H9 (cell line): ENCODE measurements at regions not wholly inside any gene's neighbourhood (a gene's known extent, or its start where the extent isn't known, plus 50 kb on each side); places are given as distances from the start of the nearest gene placed in this dataset.

Experiments used
- DNase-seq: peaks from one replicate; pipeline ENCODE4 v3.0.0-alpha.2; 2017
- H2AFZ ChIP-seq: one replicate; pipeline ENCODE4 v1.6.1; 2013; ENCODE audit warnings: mild to moderate bottlenecking, low read length, control low read depth, moderate library complexity
- H2AK5ac ChIP-seq: 2 replicates; pipeline ENCODE4 v1.6.1; 2013; ENCODE audit warnings: low read length, control low read depth, mixed read lengths; ENCODE audit not compliant: insufficient read length
- H2BK120ac ChIP-seq: one replicate; pipeline ENCODE4 v1.6.1; 2013; ENCODE audit warnings: low read depth, mild to moderate bottlenecking, low read length, control low read depth, inconsistent platforms; ENCODE audit not compliant: poor library complexity, severe bottlenecking
- H2BK12ac ChIP-seq: 2 replicates; pipeline ENCODE4 v1.6.1; 2013; ENCODE audit warnings: low read length, control low read depth, mixed read lengths, low read depth; ENCODE audit not compliant: insufficient read length
- H2BK15ac ChIP-seq: 2 replicates; pipeline ENCODE4 v1.6.1; 2013; ENCODE audit warnings: low read depth, low read length, control low read depth
- H2BK20ac ChIP-seq: one replicate; pipeline ENCODE4 v1.6.1; 2013; ENCODE audit warnings: low read depth, mild to moderate bottlenecking, low read length, control low read depth, inconsistent platforms; ENCODE audit not compliant: poor library complexity, severe bottlenecking
- H2BK5ac ChIP-seq: 2 replicates; pipeline ENCODE4 v1.6.1; 2013; ENCODE audit warnings: low read length, control low read depth, mixed read lengths; ENCODE audit not compliant: insufficient read length
- H3K14ac ChIP-seq: 2 replicates; pipeline ENCODE4 v1.6.1; 2013; ENCODE audit warnings: low read length, control low read depth; ENCODE audit not compliant: insufficient read depth
- H3K18ac ChIP-seq: 2 replicates; pipeline ENCODE4 v1.6.1; 2013; ENCODE audit warnings: low read depth, mild to moderate bottlenecking, mixed read lengths, low read length, control low read depth; ENCODE audit not compliant: insufficient read length
- H3K23ac ChIP-seq: 2 replicates; pipeline ENCODE4 v1.6.1; 2013; ENCODE audit warnings: low read length, control low read depth, mixed read lengths, low read depth; ENCODE audit not compliant: insufficient read length
- H3K23me2 ChIP-seq: 2 replicates; pipeline ENCODE4 v1.6.1; 2013; ENCODE audit warnings: low read depth, mild to moderate bottlenecking, mixed read lengths, low read length, control low read depth; ENCODE audit not compliant: insufficient read length, poor library complexity, severe bottlenecking
- H3K27ac ChIP-seq: 2 replicates; pipeline ENCODE4 v1.5.1; 2013; ENCODE audit warnings: low read length, control low read depth, mixed read lengths, low read depth; ENCODE audit not compliant: insufficient read length
- H3K27me3 ChIP-seq: 2 replicates; pipeline ENCODE4 v1.6.1; 2013; ENCODE audit warnings: low read length, control low read depth, inconsistent platforms; ENCODE audit not compliant: insufficient read depth
- H3K4ac ChIP-seq: 2 replicates; pipeline ENCODE4 v1.6.1; 2013; ENCODE audit warnings: low read depth, mild to moderate bottlenecking, control low read depth, inconsistent platforms, low read length, moderate library complexity
- H3K4me1 ChIP-seq: 2 replicates; pipeline ENCODE4 v1.6.1; 2013; ENCODE audit warnings: low read length, control low read depth, inconsistent platforms; ENCODE audit not compliant: insufficient read depth
- H3K4me2 ChIP-seq: 2 replicates; pipeline ENCODE4 v1.6.1; 2013; ENCODE audit warnings: low read length, control low read depth, mixed read lengths; ENCODE audit not compliant: insufficient read length, insufficient read depth
- H3K56ac ChIP-seq: 2 replicates; pipeline ENCODE4 v1.6.1; 2013; ENCODE audit warnings: low read depth, mild to moderate bottlenecking, mixed read lengths, low read length, control low read depth; ENCODE audit not compliant: insufficient read length
- H3K79me1 ChIP-seq: 2 replicates; pipeline ENCODE4 v1.6.1; 2013; ENCODE audit warnings: low read depth, mild to moderate bottlenecking, moderate library complexity, low read length, control low read depth, inconsistent platforms; ENCODE audit not compliant: insufficient read depth, poor library complexity, severe bottlenecking
- H3K79me2 ChIP-seq: 2 replicates; pipeline ENCODE4 v1.6.1; 2013; ENCODE audit warnings: low read length, control low read depth, inconsistent platforms; ENCODE audit not compliant: insufficient read depth
- H3K9ac ChIP-seq: 2 replicates; pipeline ENCODE4 v1.6.1; 2013; ENCODE audit warnings: low read length, control low read depth, mixed read lengths; ENCODE audit not compliant: insufficient read length; ENCODE audit errors: extremely low read depth
- H3K9me3 ChIP-seq: one replicate; pipeline ENCODE4 v1.6.1; 2013; ENCODE audit warnings: low read depth, low read length, inconsistent platforms; ENCODE audit not compliant: control insufficient read depth
- H3T11ph ChIP-seq: one replicate; pipeline ENCODE4 v1.6.1; 2013; ENCODE audit warnings: mild to moderate bottlenecking, low read length, control low read depth, inconsistent platforms
- H4K20me1 ChIP-seq: one replicate; pipeline ENCODE4 v1.6.1; 2013; ENCODE audit not compliant: control insufficient read depth, insufficient read length, insufficient read depth
- H4K5ac ChIP-seq: 2 replicates; pipeline ENCODE4 v1.6.1; 2013; ENCODE audit warnings: low read depth, mild to moderate bottlenecking, mixed read lengths, low read length, control low read depth; ENCODE audit not compliant: insufficient read length
- H4K8ac ChIP-seq: replicated peaks from 2 replicates; pipeline ENCODE4 v1.6.1; 2013; ENCODE audit warnings: low read length, control low read depth, mixed read lengths, low read depth; ENCODE audit not compliant: insufficient read length
- H4K91ac ChIP-seq: 2 replicates; pipeline ENCODE4 v1.6.1; 2013; ENCODE audit warnings: low read depth, mild to moderate bottlenecking, moderate library complexity, mixed read lengths, low read length, control low read depth; ENCODE audit not compliant: insufficient read length
- H3K27ac Mint-ChIP-seq, 3 experiments: 2 replicates in 2 of 3; 3 replicates in 1 of 3; pipeline ENCODE4 v1.8.0; 2020 to 2021; ENCODE audit warnings: mixed read lengths in 3 of 3, mild to moderate bottlenecking in 1 of 3, moderate library complexity in 1 of 3
- H3K27me3 Mint-ChIP-seq: 2 replicates; pipeline ENCODE4 v1.8.0; 2021; ENCODE audit warnings: low read depth, mild to moderate bottlenecking, moderate library complexity, mixed read lengths
- H3K36me3 Mint-ChIP-seq, 3 experiments: 2 replicates in 2 of 3; 3 replicates in 1 of 3; pipeline ENCODE4 v1.8.0; 2020 to 2021; ENCODE audit warnings: low read depth in 3 of 3, mixed read lengths in 3 of 3; ENCODE audit not compliant: insufficient read depth in 1 of 3
- H3K4me1 Mint-ChIP-seq, 2 experiments: 2 replicates each; pipeline ENCODE4 v1.8.0; 2020; ENCODE audit warnings: mixed read lengths in 2 of 2
- H3K4me3 Mint-ChIP-seq, 2 experiments: 2 replicates in 1 of 2; 3 replicates in 1 of 2; pipeline ENCODE4 v1.8.0; 2020 to 2021; ENCODE audit warnings: mild to moderate bottlenecking in 2 of 2, mixed read lengths in 2 of 2, moderate library complexity in 1 of 2
- H3K9me3 Mint-ChIP-seq, 2 experiments: 2 replicates in 1 of 2; 3 replicates in 1 of 2; pipeline ENCODE4 v1.8.0; 2020; ENCODE audit warnings: mild to moderate bottlenecking in 2 of 2, mixed read lengths in 2 of 2, moderate library complexity in 1 of 2
- CTCF ChIP-seq: fragments of 200-600 bp; sonication (generic); conservative IDR thresholded peaks from 3 replicates; pipeline ENCODE4 v1.8.0; 2021; ENCODE audit warnings: antibody characterized with exemption, mild to moderate bottlenecking
- WGBS: extraction: QIAGEN DNeasy Blood & Tissue Kit; methylation state at CpG from one replicate; pipeline ENCODE4 v1.1.7; 2013; ENCODE audit warnings: missing lambda C conversion rate, low lambda C conversion rate, mixed read lengths; ENCODE audit not compliant: insufficient read length; ENCODE audit errors: extremely low coverage; 5-methylcytosine and 5-hydroxymethylcytosine counted together

DNA sequence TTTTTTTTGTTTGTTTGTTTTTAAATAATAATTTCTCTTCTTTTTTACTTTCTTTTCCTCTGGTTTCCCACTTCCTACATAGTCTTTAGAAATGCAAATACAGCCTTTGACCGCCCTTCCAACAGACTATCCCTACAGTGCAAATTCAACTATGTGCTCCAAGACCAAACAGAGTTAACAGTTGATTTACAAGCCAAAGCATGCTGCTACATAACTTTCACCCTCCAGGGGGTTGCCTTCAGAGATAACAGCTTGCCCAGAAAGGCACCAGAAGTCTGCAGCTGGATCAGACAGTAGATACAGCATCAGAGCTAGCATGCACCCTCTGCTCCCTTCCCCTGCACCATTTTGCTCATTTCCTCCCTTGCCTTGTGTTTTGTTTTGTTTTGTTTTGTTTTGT is 539.0 kb downstream of the ZWINT start:
- Histone ChIP-seq H3K27ac (no peak overlapping the region), H3K4ac (no peak overlapping the region), H3K4me1 (peaks cover 9% of the 10 kb centered on the region; the same call in 1 of the 2 replicates), H3K9me3 (no peaks in the 10 kb centered on the region), H4K5ac (no peak overlapping the region), H3K18ac (no peak overlapping the region), H3T11ph (no peak overlapping the region), H4K91ac (no peak overlapping the region), H2AK5ac (no peak overlapping the region), H3K14ac (no peak overlapping the region), H4K20me1 (no peaks in the 10 kb centered on the region), H2AFZ (no peak overlapping the region), H3K79me2 (no peaks in the 10 kb centered on the region), H3K23ac (no peak overlapping the region), H3K9ac (no peak overlapping the region), H2BK5ac (no peak overlapping the region), H3K23me2 (no peaks in the 10 kb centered on the region), H2BK20ac (no peak overlapping the region), H2BK120ac (no peak overlapping the region), H3K56ac (no peak overlapping the region), H4K8ac (no peak overlapping the region), H3K4me2 (peak overlapping the region; percentile 8), H2BK15ac (no peak overlapping the region), H2BK12ac (no peak overlapping the region), H3K79me1 (no peaks in the 10 kb centered on the region), H3K27me3 (no peaks in the 10 kb centered on the region; the same call in 1 of the 2 replicates)
- no peak for TF ChIP-seq CTCF
- Mint-ChIP-seq H3K27me3 (peaks cover 3% of the 10 kb centered on the region; the same call in 1 of the 2 replicates), H3K4me3 (peak overlapping the region in 1 of 2 experiments; percentile 5; a peak in 2 of 5 replicates), H3K27ac (peak overlapping the region; percentile 3 to 81 (median 74); a peak in 6 of 7 replicates), H3K9me3 (peaks cover 16 to 33% of the 10 kb centered on the region in 2 experiments), H3K4me1 (peaks cover 48 to 52% of the 10 kb centered on the region in 2 experiments), H3K36me3 (peaks cover 24 to 39% (median 29%) of the 10 kb centered on the region in 3 experiments)
- no CpG with 5 or more reads among the region's 1 CpG for WGBS
- peak; percentile 60 for DNase-seq
